ENCODE measurements at regions not wholly inside any gene's neighbourhood (a gene's known extent, or its start where the extent isn't known, plus 50 kb on each side); places are given as distances from the start of the nearest gene placed in this dataset.
"Not testable (repeated sequence)": the region's sequence is repeated elsewhere in the genome, so short reads cannot be mapped to it uniquely, and the experiment has no call there.

- no peak for DNase-seq (ENCODE audit: low spot score)
Observed at GRCh38 chr13:34698945-34699344, 243.1 kb upstream of the NBEA start.

- DNase-seq (ENCODE audit: low spot score), result no peak
Observed at GRCh38 chr13:34700155-34700554, 241.9 kb upstream of the NBEA start.

- DNase-seq (ENCODE audit: low spot score), result no peak
Observed at GRCh38 chr13:34701919-34702318, 240.2 kb upstream of the NBEA start.

- DNase-seq (ENCODE audit: low spot score), result no peak
Observed at GRCh38 chr13:34708566-34709313, 233.3 kb upstream of the NBEA start.

GRCh38 chr13:34719060-34719875 lies 222.8 kb upstream of the NBEA start:
- DNase-seq (ENCODE audit: low spot score), result no peak

- DNase-seq (ENCODE audit: low spot score), result no peak
Observed at GRCh38 chr13:34720618-34721017, 221.5 kb upstream of the NBEA start.

GRCh38 chr13:34721631-34722595 lies 220.2 kb upstream of the NBEA start:
- DNase-seq (ENCODE audit: low spot score), result no peak

GRCh38 chr13:34722922-34723321 lies 219.1 kb upstream of the NBEA start:
- DNase-seq (ENCODE audit: low spot score), result no peak

GRCh38 chr13:34730961-34731360 lies 211.1 kb upstream of the NBEA start:
- DNase-seq (ENCODE audit: low spot score), result no peak

- no peak for DNase-seq (ENCODE audit: low spot score)
Observed at GRCh38 chr13:34731486-34731885, 210.6 kb upstream of the NBEA start.

- DNase-seq (ENCODE audit: low spot score), result no peak
Observed at GRCh38 chr13:34733721-34734120, 208.3 kb upstream of the NBEA start.

- no peak for DNase-seq (ENCODE audit: low spot score)
Observed at GRCh38 chr13:34734932-34735331, 207.1 kb upstream of the NBEA start.

- no peak for DNase-seq (ENCODE audit: low spot score)
Observed at GRCh38 chr13:34738254-34738992, 203.6 kb upstream of the NBEA start.

- not testable (repeated sequence) for DNase-seq (ENCODE audit: low spot score)
Observed at GRCh38 chr13:34747056-34747455, 195.0 kb upstream of the NBEA start.

- DNase-seq (ENCODE audit: low spot score), result no peak
Observed at GRCh38 chr13:34747507-34747906, 194.6 kb upstream of the NBEA start.

GRCh38 chr13:34748073-34748472 lies 194.0 kb upstream of the NBEA start:
- no peak for DNase-seq (ENCODE audit: low spot score)

- DNase-seq (ENCODE audit: low spot score), result no peak
Observed at GRCh38 chr13:34748596-34748995, 193.5 kb upstream of the NBEA start.

- no peak for DNase-seq (ENCODE audit: low spot score)
Observed at GRCh38 chr13:34749046-34749445, 193.0 kb upstream of the NBEA start.

GRCh38 chr13:34750078-34750931 lies 191.8 kb upstream of the NBEA start:
- DNase-seq (ENCODE audit: low spot score), result no peak

GRCh38 chr13:34751044-34751443 lies 191.0 kb upstream of the NBEA start:
- no peak for DNase-seq (ENCODE audit: low spot score)

- DNase-seq (ENCODE audit: low spot score), result no peak
Observed at GRCh38 chr13:34751492-34751891, 190.6 kb upstream of the NBEA start.

Data from CD4-positive, alpha-beta T cell treated with Interleukin-15 for 4 hours (primary cell).